Trophoblast cell (in vitro differentiated cells and primary cell): ENCODE measurements at regions not wholly inside any gene's neighbourhood (a gene's known extent, or its start where the extent isn't known, plus 50 kb on each side); places are given as distances from the start of the nearest gene placed in this dataset.

Experiments
- DNase-seq, 2 donors: peaks; one replicate each; pipeline ENCODE4 v3.0.0-alpha.2; 2016
- H2AFZ ChIP-seq: 2 replicates; pipeline ENCODE4 v1.6.1; 2013; ENCODE audit warnings: low read length, moderate library complexity, mild to moderate bottlenecking; ENCODE audit not compliant: insufficient read depth, poor library complexity
- H2AK5ac ChIP-seq: 2 replicates; pipeline ENCODE4 v1.6.1; 2013; ENCODE audit warnings: mild to moderate bottlenecking, low read length
- H2BK120ac ChIP-seq: 2 replicates; pipeline ENCODE4 v1.6.1; 2013; ENCODE audit warnings: low read length, mild to moderate bottlenecking, moderate library complexity; ENCODE audit not compliant: insufficient read depth, poor library complexity
- H2BK12ac ChIP-seq: 2 replicates; pipeline ENCODE4 v1.6.1; 2013; ENCODE audit warnings: mild to moderate bottlenecking, low read length, moderate library complexity
- H2BK5ac ChIP-seq: 2 replicates; pipeline ENCODE4 v1.6.1; 2013; ENCODE audit warnings: low read length, low read depth, moderate library complexity, mild to moderate bottlenecking; ENCODE audit not compliant: poor library complexity
- H3K14ac ChIP-seq: 2 replicates; pipeline ENCODE4 v1.6.1; 2013; ENCODE audit warnings: mild to moderate bottlenecking, low read length
- H3K18ac ChIP-seq: 2 replicates; pipeline ENCODE4 v1.6.1; 2013; ENCODE audit warnings: mild to moderate bottlenecking, low read length
- H3K23ac ChIP-seq: 2 replicates; pipeline ENCODE4 v1.6.1; 2013; ENCODE audit warnings: low read length
- H3K27ac ChIP-seq: 2 replicates; pipeline ENCODE4 v1.5.1; 2013; ENCODE audit warnings: low read depth, mild to moderate bottlenecking, inconsistent platforms, low read length, moderate library complexity
- H3K27me3 ChIP-seq: 2 replicates; pipeline ENCODE4 v1.6.1; 2013; ENCODE audit warnings: inconsistent platforms, mild to moderate bottlenecking, low read length, moderate library complexity; ENCODE audit not compliant: insufficient read depth
- H3K36me3 ChIP-seq, 2 experiments: 1 replicate in 1 of 2; 2 replicates in 1 of 2; pipeline ENCODE4 v1.6.1; 2013; ENCODE audit warnings: low read length in 2 of 2, mild to moderate bottlenecking in 2 of 2, moderate library complexity in 1 of 2; ENCODE audit not compliant: insufficient read depth in 2 of 2, control insufficient read depth in 1 of 2
- H3K4ac ChIP-seq: 2 replicates; pipeline ENCODE4 v1.6.1; 2013; ENCODE audit warnings: low read depth, mild to moderate bottlenecking, low read length, moderate library complexity
- H3K4me1 ChIP-seq, 2 experiments: 1 replicate in 1 of 2; 2 replicates in 1 of 2; pipeline ENCODE4 v1.6.1; 2013; ENCODE audit warnings: low read length in 2 of 2, mild to moderate bottlenecking in 2 of 2, moderate library complexity in 1 of 2; ENCODE audit not compliant: insufficient read depth in 2 of 2, control insufficient read depth in 1 of 2
- H3K4me2 ChIP-seq: 2 replicates; pipeline ENCODE4 v1.6.1; 2013; ENCODE audit warnings: inconsistent platforms, mild to moderate bottlenecking, low read length, moderate library complexity
- H3K4me3 ChIP-seq: 2 replicates; pipeline ENCODE4 v1.5.1; 2013; ENCODE audit warnings: mild to moderate bottlenecking, low read depth, low read length, inconsistent platforms
- H3K79me1 ChIP-seq: one replicate; pipeline ENCODE4 v1.6.1; 2013; ENCODE audit warnings: low read length
- H3K79me2 ChIP-seq: 2 replicates; pipeline ENCODE4 v1.6.1; 2013; ENCODE audit warnings: low read length, mild to moderate bottlenecking; ENCODE audit not compliant: control insufficient read depth, insufficient read depth, poor library complexity
- H3K9ac ChIP-seq: 2 replicates; pipeline ENCODE4 v1.6.1; 2013; ENCODE audit warnings: mild to moderate bottlenecking, low read length
- H3K9me3 ChIP-seq: 2 replicates; pipeline ENCODE4 v1.6.1; 2013; ENCODE audit warnings: low read depth, mild to moderate bottlenecking, control low read depth, inconsistent platforms, low read length; ENCODE audit not compliant: insufficient read depth
- H4K12ac ChIP-seq: 2 replicates; pipeline ENCODE4 v1.6.1; 2013; ENCODE audit warnings: low read depth, mild to moderate bottlenecking, low read length, moderate library complexity
- H4K8ac ChIP-seq: 2 replicates; pipeline ENCODE4 v1.6.1; 2013; ENCODE audit warnings: low read depth, mild to moderate bottlenecking, low read length, moderate library complexity
- H4K91ac ChIP-seq: one replicate; pipeline ENCODE4 v1.6.1; 2013; ENCODE audit warnings: low read depth, mild to moderate bottlenecking, low read length, moderate library complexity
- WGBS: extraction: QIAGEN DNeasy Blood & Tissue Kit; methylation state at CpG from one replicate; pipeline ENCODE4 v1.1.7; 2013; ENCODE audit warnings: missing lambda C conversion rate; ENCODE audit not compliant: insufficient read length, insufficient coverage; ENCODE audit errors: extremely low coverage; 5-methylcytosine and 5-hydroxymethylcytosine counted together

DNA sequence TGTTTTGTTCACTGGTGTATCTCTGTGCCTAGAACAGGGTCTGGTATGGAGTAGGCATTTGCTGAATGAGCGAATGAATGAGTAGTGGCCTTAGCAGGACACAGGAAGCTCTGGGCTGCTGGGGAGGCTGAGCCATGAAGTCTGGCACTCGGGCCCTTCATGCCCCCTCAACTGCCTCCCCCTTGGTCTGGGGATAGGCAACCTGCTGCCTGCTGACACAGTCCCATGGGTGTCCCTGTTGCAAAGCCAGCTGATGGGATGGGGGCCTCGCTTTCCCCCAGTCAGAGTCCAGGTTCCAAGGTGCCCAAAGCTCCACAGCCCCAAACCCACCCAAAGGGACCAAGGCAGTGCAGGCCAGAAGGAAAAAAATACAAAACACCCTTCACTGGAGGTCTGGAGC lies 107.0 kb upstream of the CASZ1 start:
- no peak overlapping the region for H3K18ac ChIP-seq
- no peaks in the 10 kb centered on the region for H3K36me3 ChIP-seq
- H3K9me3 ChIP-seq: peaks cover 4% of the 10 kb centered on the region
- H2BK12ac ChIP-seq: no peak overlapping the region
- H3K9ac ChIP-seq: no peak overlapping the region
- H2AK5ac ChIP-seq: no peak overlapping the region
- no peak overlapping the region for H3K4me3 ChIP-seq
- no peak overlapping the region for H3K27ac ChIP-seq
- no peak overlapping the region for H4K8ac ChIP-seq
- H3K23ac ChIP-seq: no peak overlapping the region
- no peak overlapping the region for H4K91ac ChIP-seq
- H3K14ac ChIP-seq: no peak overlapping the region
- H3K79me1 ChIP-seq: peaks cover 9% of the 10 kb centered on the region
- no CpG with 5 or more reads among the region's 3 CpGs for whole genome bisulfite sequencing
- peaks cover 2% of the 10 kb centered on the region for H3K79me2 ChIP-seq
- no peak overlapping the region for H3K4ac ChIP-seq
- H2AFZ ChIP-seq: no peak overlapping the region
- H2BK5ac ChIP-seq: no peak overlapping the region
- H2BK120ac ChIP-seq: no peak overlapping the region
- peaks cover 22 to 25% of the 10 kb centered on the region in 2 experiments for H3K4me1 ChIP-seq
- no peak for DNase-seq
- H4K12ac ChIP-seq: no peak overlapping the region
- H3K27me3 ChIP-seq: no peaks in the 10 kb centered on the region
- no peak overlapping the region for H3K4me2 ChIP-seq

DNA sequence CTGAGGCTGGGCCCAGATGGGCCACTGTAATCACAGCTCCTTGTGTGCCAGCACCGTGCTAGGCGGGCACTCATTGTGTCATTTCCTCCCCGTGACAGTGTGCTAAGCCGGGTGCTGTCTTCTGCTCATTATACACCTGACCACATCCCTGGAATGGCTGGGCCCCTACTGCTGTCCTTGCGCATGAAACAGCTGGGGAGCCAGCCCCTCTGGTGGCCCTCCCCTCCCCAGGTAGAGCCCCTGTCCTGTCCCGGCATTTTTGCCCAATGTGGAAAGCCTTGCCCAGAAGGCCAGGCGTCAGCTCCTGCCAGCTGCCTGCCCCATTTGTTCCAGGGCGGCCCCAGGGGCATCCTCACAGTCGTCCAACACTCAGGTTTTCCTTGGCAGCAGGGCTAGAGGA lies 107.4 kb upstream of the CASZ1 start:
- H2AFZ ChIP-seq: no peak overlapping the region
- H3K9ac ChIP-seq: no peak overlapping the region
- no peak overlapping the region for H3K23ac ChIP-seq
- no peak overlapping the region for H3K4me2 ChIP-seq
- H2BK120ac ChIP-seq: no peak overlapping the region
- no peak overlapping the region for H3K4me3 ChIP-seq
- H2AK5ac ChIP-seq: no peak overlapping the region
- H3K27ac ChIP-seq: no peak overlapping the region
- no peak overlapping the region for H4K8ac ChIP-seq
- peaks cover 4% of the 10 kb centered on the region for H3K9me3 ChIP-seq
- peaks cover 2% of the 10 kb centered on the region for H3K79me2 ChIP-seq
- no peaks in the 10 kb centered on the region for H3K36me3 ChIP-seq
- no CpG with 5 or more reads among the region's 9 CpGs for WGBS
- H3K14ac ChIP-seq: no peak overlapping the region
- no peaks in the 10 kb centered on the region for H3K27me3 ChIP-seq
- H2BK12ac ChIP-seq: no peak overlapping the region
- no peak overlapping the region for H3K18ac ChIP-seq
- no peak overlapping the region for H2BK5ac ChIP-seq
- no peak overlapping the region for H4K91ac ChIP-seq
- H4K12ac ChIP-seq: no peak overlapping the region
- H3K4ac ChIP-seq: no peak overlapping the region
- peaks cover 22 to 25% of the 10 kb centered on the region in 2 experiments for H3K4me1 ChIP-seq
- DNase-seq: no peak
- H3K79me1 ChIP-seq: peaks cover 9% of the 10 kb centered on the region

DNA sequence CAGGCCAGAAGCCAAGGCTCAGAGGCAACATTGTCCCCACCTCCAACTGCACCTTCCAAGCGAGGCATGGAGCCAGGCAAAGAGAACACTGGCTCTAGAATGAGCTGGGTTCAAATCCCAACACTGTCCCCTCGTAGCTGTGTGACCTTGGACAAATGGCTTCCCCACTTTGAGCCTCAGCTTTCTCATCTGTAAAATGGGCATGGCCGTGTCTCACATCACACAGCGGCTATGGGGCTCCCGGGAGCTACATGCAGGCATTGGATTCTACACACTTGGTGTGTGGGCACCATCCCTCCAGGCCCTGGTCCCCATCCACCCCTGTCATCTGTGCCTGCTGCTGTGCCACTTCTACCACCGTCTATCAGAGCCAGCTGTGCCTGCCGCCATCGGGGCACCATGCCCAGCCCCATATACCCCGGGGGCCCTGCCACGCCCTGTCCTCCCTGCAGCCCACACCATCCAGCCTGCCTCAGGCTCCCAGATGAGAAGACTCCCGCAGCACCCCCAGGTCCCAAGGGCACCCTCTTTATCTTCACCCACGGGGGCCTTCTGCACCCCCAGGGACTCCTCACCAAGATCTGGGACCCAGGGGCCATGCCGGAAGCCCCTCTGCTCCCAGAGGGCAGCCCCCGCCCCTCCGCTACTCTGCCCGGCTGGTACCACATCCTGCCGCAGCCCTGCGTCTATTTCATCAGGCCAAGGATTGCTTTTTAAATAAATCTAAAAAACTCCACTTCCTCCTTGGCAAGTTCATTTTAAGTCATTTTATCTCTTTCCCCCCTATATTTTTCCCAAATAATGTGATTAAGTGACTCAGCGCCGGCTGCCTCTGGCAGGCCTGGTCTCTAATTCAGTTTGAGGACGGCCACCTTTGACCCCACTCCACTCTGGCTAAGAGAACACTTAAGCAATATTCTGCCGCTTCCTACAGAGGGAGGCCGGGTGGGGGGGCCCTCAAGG lies 107.8 kb upstream of the TARDBP start:
- Histone ChIP-seq H2AK5ac (no peak overlapping the region), H3K79me2 (peaks cover 2% of the 10 kb centered on the region), H3K14ac (no peak overlapping the region), H3K4me3 (no peak overlapping the region), H3K9ac (no peak overlapping the region), H2AFZ (no peak overlapping the region), H4K91ac (no peak overlapping the region), H3K18ac (no peak overlapping the region), H3K27ac (no peak overlapping the region), H3K79me1 (peaks cover 9% of the 10 kb centered on the region), H3K36me3 (no peaks in the 10 kb centered on the region), H2BK5ac (no peak overlapping the region), H4K12ac (no peak overlapping the region), H3K9me3 (peaks cover 4% of the 10 kb centered on the region), H3K4me1 (peaks cover 22 to 25% of the 10 kb centered on the region in 2 experiments), H2BK120ac (no peak overlapping the region), H3K27me3 (no peaks in the 10 kb centered on the region), H3K4me2 (no peak overlapping the region), H4K8ac (no peak overlapping the region), H3K23ac (no peak overlapping the region), H3K4ac (no peak overlapping the region), H2BK12ac (no peak overlapping the region)
- DNase-seq: no peak
- WGBS: no CpG with 5 or more reads among the region's 23 CpGs

DNA sequence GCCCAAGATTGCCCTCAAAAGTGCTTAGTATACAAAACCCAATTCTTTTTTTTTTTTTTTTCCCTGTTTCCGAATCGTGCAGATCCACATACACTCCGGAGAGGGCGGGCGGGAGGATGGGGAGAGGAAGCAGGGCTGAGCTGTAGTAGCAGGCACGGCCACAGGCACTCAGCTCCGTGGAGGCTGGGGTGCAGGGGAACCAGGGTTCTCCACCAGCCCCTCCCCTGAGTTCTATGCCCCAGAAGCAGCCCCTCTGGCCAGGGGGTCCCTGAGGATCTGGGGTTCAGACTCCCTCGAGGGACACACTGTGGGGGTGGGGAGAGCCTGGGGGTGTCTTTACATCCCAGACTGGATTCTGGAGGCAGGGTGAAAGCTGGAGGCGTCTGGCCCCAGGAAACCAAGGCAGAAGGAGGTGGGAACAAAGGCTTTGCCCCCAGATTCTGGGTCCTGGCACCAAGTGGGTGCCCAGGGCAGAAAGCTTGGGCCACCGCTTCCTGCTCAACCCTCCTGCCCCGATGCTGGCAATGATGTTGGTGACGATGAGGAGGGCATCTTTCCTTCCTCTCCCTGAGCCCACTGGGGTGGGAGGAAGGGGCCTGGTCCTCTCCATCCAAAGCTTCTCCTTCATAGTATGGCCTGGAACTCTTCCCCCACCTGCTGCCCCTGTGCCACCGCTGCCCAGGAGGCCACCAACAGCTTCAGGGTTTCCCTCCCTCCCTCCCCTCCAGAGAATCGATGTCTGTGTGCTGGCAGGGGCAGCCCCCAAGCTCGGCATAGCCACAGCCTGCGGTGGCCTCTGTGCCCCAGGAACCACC lies 106.4 kb upstream of the TARDBP start:
- H3K4me3 ChIP-seq: no peak overlapping the region
- H3K9me3 ChIP-seq: peaks cover 4% of the 10 kb centered on the region
- H4K91ac ChIP-seq: no peak overlapping the region
- no peak overlapping the region for H3K4me2 ChIP-seq
- no peak overlapping the region for H3K27ac ChIP-seq
- H3K4ac ChIP-seq: no peak overlapping the region
- no peak overlapping the region for H2BK5ac ChIP-seq
- no peak overlapping the region for H4K8ac ChIP-seq
- no peak overlapping the region for H3K14ac ChIP-seq
- H3K27me3 ChIP-seq: no peaks in the 10 kb centered on the region
- peaks cover 2% of the 10 kb centered on the region for H3K79me2 ChIP-seq
- H3K79me1 ChIP-seq: peaks cover 6% of the 10 kb centered on the region
- no peak overlapping the region for H3K18ac ChIP-seq
- no peak overlapping the region for H2BK120ac ChIP-seq
- H2AK5ac ChIP-seq: no peak overlapping the region
- H2AFZ ChIP-seq: no peak overlapping the region
- no peak overlapping the region for H2BK12ac ChIP-seq
- no peak overlapping the region for H4K12ac ChIP-seq
- no peak overlapping the region for H3K23ac ChIP-seq
- H3K4me1 ChIP-seq: peaks cover 13 to 14% of the 10 kb centered on the region in 2 experiments
- H3K9ac ChIP-seq: no peak overlapping the region
- no peak for DNase-seq
- WGBS: no CpG with 5 or more reads among the region's 16 CpGs
- H3K36me3 ChIP-seq: no peaks in the 10 kb centered on the region
